ENCODE measurements at regions not wholly inside any gene's neighbourhood (a gene's known extent, or its start where the extent isn't known, plus 50 kb on each side); places are given as distances from the start of the nearest gene placed in this dataset.

DNA sequence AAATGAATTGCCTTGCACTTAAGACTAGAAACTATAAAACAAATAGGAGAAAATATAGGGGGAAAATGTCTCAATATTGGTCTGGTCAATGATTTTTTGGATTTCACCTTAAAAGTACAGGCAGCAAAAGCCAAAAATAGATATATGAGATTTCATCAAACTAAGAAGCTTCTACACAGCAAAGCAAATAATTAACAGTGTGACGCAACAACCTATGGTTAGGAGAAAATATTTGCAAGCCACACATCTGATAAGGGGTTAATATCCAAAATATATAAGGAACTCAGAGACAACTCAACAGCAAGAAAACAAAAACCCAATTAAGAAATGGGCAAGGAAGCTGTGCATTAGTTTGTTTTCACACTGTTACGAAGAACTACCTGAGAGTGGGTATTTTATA is 89.1 kb downstream of the MAIP1 start:
- H3K79me2 ChIP-seq (ENCODE audit: low read length): no peaks in the 10 kb centered on the region
- H4K20me1 ChIP-seq (ENCODE audit: insufficient read depth, low read length): no peaks in the 10 kb centered on the region
- H3K36me3 ChIP-seq (replicated peaks; ENCODE audit: insufficient read depth, low read length): no peaks in the 10 kb centered on the region
- no peak overlapping the region for H3K9ac ChIP-seq (ENCODE audit: low read length)
- no peaks in the 10 kb centered on the region for H3K27me3 ChIP-seq (replicated peaks; ENCODE audit: insufficient read depth, low read length)
- H3K4me1 ChIP-seq (ENCODE audit: low read length): no peaks in the 10 kb centered on the region
- H3F3A ChIP-seq (ENCODE audit: insufficient read depth, low read length): no peaks in the 10 kb centered on the region
- no peak overlapping the region for H2AFZ ChIP-seq (ENCODE audit: low read length)
- no peak overlapping the region for H3K4me3 ChIP-seq (ENCODE audit: low read length)
- H3K4me2 ChIP-seq (ENCODE audit: low read depth, low read length): no peak overlapping the region
- H3K27ac ChIP-seq (ENCODE audit: low read length): no peak overlapping the region
- TF ChIP-seq EZH2phosphoT487 (IDR thresholded peaks at IDR 0.05; ENCODE audit: low read length) (no peak), EZH2 (optimal IDR thresholded peaks at IDR 0.05; ENCODE audit: low read depth, low read length) (no peak)
- TF ChIP-seq, protein P1, sequence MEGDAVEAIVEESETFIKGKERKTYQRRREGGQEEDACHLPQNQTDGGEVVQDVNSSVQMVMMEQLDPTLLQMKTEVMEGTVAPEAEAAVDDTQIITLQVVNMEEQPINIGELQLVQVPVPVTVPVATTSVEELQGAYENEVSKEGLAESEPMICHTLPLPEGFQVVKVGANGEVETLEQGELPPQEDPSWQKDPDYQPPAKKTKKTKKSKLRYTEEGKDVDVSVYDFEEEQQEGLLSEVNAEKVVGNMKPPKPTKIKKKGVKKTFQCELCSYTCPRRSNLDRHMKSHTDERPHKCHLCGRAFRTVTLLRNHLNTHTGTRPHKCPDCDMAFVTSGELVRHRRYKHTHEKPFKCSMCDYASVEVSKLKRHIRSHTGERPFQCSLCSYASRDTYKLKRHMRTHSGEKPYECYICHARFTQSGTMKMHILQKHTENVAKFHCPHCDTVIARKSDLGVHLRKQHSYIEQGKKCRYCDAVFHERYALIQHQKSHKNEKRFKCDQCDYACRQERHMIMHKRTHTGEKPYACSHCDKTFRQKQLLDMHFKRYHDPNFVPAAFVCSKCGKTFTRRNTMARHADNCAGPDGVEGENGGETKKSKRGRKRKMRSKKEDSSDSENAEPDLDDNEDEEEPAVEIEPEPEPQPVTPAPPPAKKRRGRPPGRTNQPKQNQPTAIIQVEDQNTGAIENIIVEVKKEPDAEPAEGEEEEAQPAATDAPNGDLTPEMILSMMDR (IDR thresholded peaks at IDR 0.05; ENCODE audit: low read length): no peak
- no peaks in the 10 kb centered on the region for H3K9me3 ChIP-seq (replicated peaks; ENCODE audit: insufficient read depth, low read length)
- no peak for DNase-seq
- H3K9me2 ChIP-seq (replicated peaks; ENCODE audit: insufficient read depth, low read length): no peaks in the 10 kb centered on the region

- DNase-seq: no peak
- Histone ChIP-seq H3K9me3 (replicated peaks; ENCODE audit: insufficient read depth, low read length) (no peaks in the 10 kb centered on the region), H3K4me1 (ENCODE audit: low read length) (no peaks in the 10 kb centered on the region), H3K9me2 (replicated peaks; ENCODE audit: insufficient read depth, low read length) (no peaks in the 10 kb centered on the region), H3K4me3 (ENCODE audit: low read length) (no peak overlapping the region), H3K36me3 (replicated peaks; ENCODE audit: insufficient read depth, low read length) (no peaks in the 10 kb centered on the region), H2AFZ (ENCODE audit: low read length) (no peak overlapping the region), H3K27me3 (replicated peaks; ENCODE audit: insufficient read depth, low read length) (no peaks in the 10 kb centered on the region), H3K9ac (ENCODE audit: low read length) (no peak overlapping the region), H4K20me1 (ENCODE audit: insufficient read depth, low read length) (no peaks in the 10 kb centered on the region), H3F3A (ENCODE audit: insufficient read depth, low read length) (no peaks in the 10 kb centered on the region), H3K79me2 (ENCODE audit: low read length) (no peaks in the 10 kb centered on the region), H3K4me2 (ENCODE audit: low read depth, low read length) (no peak overlapping the region), H3K27ac (ENCODE audit: low read length) (no peak overlapping the region)
- TF ChIP-seq, protein P1 (IDR thresholded peaks at IDR 0.05; ENCODE audit: low read length): no peak
- TF ChIP-seq EZH2 (optimal IDR thresholded peaks at IDR 0.05; ENCODE audit: low read depth, low read length) (no peak), EZH2phosphoT487 (IDR thresholded peaks at IDR 0.05; ENCODE audit: low read length) (no peak)
These were observed 93.0 kb downstream of the MAIP1 start for GRCh38 chr2:200048421-200048820.

- Histone ChIP-seq H3K27ac (ENCODE audit: low read length) (no peak overlapping the region), H3K79me2 (ENCODE audit: low read length) (no peaks in the 10 kb centered on the region)
These were observed 93.7 kb downstream of the MAIP1 start for GRCh38 chr2:200049086-200049485.

More at GRCh38 chr2:200049086-200049485, 93.7 kb downstream of the MAIP1 start:
- Histone ChIP-seq H3K36me3 (replicated peaks; ENCODE audit: insufficient read depth, low read length) (no peaks in the 10 kb centered on the region), H3K4me3 (ENCODE audit: low read length) (no peak overlapping the region), H2AFZ (ENCODE audit: low read length) (no peak overlapping the region), H3K4me1 (ENCODE audit: low read length) (no peaks in the 10 kb centered on the region), H3K9ac (ENCODE audit: low read length) (no peak overlapping the region), H4K20me1 (ENCODE audit: insufficient read depth, low read length) (no peaks in the 10 kb centered on the region), H3K9me2 (replicated peaks; ENCODE audit: insufficient read depth, low read length) (no peaks in the 10 kb centered on the region), H3K9me3 (replicated peaks; ENCODE audit: insufficient read depth, low read length) (no peaks in the 10 kb centered on the region), H3K27me3 (replicated peaks; ENCODE audit: insufficient read depth, low read length) (no peaks in the 10 kb centered on the region), H3K4me2 (ENCODE audit: low read depth, low read length) (no peak overlapping the region), H3F3A (ENCODE audit: insufficient read depth, low read length) (no peaks in the 10 kb centered on the region)
- DNase-seq: no peak
- TF ChIP-seq, protein P1 (IDR thresholded peaks at IDR 0.05; ENCODE audit: low read length): no peak
- no peak for TF ChIP-seq EZH2 (optimal IDR thresholded peaks at IDR 0.05; ENCODE audit: low read depth, low read length)
- no peak for TF ChIP-seq EZH2phosphoT487 (IDR thresholded peaks at IDR 0.05; ENCODE audit: low read length)
